ENCODE measurements at regions not wholly inside any gene's neighbourhood (a gene's known extent, or its start where the extent isn't known, plus 50 kb on each side); places are given as distances from the start of the nearest gene placed in this dataset.

GRCh38 chr5:109987355-109987754 is 297.6 kb downstream of the MAN2A1 start:
- H3K27ac Mint-ChIP-seq (ENCODE audit: unreplicated experiment): no peak overlapping the region
- peaks cover 4% of the 10 kb centered on the region for H3K9me3 Mint-ChIP-seq (ENCODE audit: low read depth, unreplicated experiment)
- no peaks in the 10 kb centered on the region for H3K4me1 Mint-ChIP-seq (ENCODE audit: low read depth, unreplicated experiment)
- CTCF ChIA-PET: interaction anchor here (0.8 kb wide), 1 partner anchor 11 kb away, joined by 3 read pairs; no protein-coding TSS in a partner anchor
- DNase-seq: no peak
- intact Hi-C loops (cut with micrococcal nuclease; ENCODE audit: unreplicated experiment): no loop called here
- H3K4me3 Mint-ChIP-seq (ENCODE audit: low read depth, unreplicated experiment): no peak overlapping the region
- no peaks in the 10 kb centered on the region for H3K36me3 Mint-ChIP-seq (ENCODE audit: insufficient read depth, unreplicated experiment)
- no peaks in the 10 kb centered on the region for H3K27me3 Mint-ChIP-seq (ENCODE audit: unreplicated experiment)
- TF ChIP-seq CTCF (IDR thresholded peaks at IDR 0.05; ENCODE audit: unreplicated experiment): no peak
- no TSS peak for BruUV-seq (replicated peaks)

- DNase-seq: no peak
- no peaks in the 10 kb centered on the region for H3K36me3 Mint-ChIP-seq (ENCODE audit: insufficient read depth, unreplicated experiment)
- peaks cover 4% of the 10 kb centered on the region for H3K9me3 Mint-ChIP-seq (ENCODE audit: low read depth, unreplicated experiment)
- H3K4me1 Mint-ChIP-seq (ENCODE audit: low read depth, unreplicated experiment): no peaks in the 10 kb centered on the region
- H3K27ac Mint-ChIP-seq (ENCODE audit: unreplicated experiment): no peak overlapping the region
- BruUV-seq (replicated peaks): no TSS peak
- no peaks in the 10 kb centered on the region for H3K27me3 Mint-ChIP-seq (ENCODE audit: unreplicated experiment)
- H3K4me3 Mint-ChIP-seq (ENCODE audit: low read depth, unreplicated experiment): no peak overlapping the region
- CTCF ChIA-PET: interaction anchor here (0.8 kb wide), 1 partner anchor 10 kb away, joined by 3 read pairs; no protein-coding TSS in a partner anchor
- intact Hi-C loops (cut with micrococcal nuclease; ENCODE audit: unreplicated experiment): no loop called here
- no peak for TF ChIP-seq CTCF (IDR thresholded peaks at IDR 0.05; ENCODE audit: unreplicated experiment)
Observed at GRCh38 chr5:109987970-109988369, 298.2 kb downstream of the MAN2A1 start.

- Mint-ChIP-seq H3K9me3 (ENCODE audit: low read depth, unreplicated experiment) (peaks cover 7% of the 10 kb centered on the region), H3K27ac (ENCODE audit: unreplicated experiment) (no peak overlapping the region), H3K4me1 (ENCODE audit: low read depth, unreplicated experiment) (no peaks in the 10 kb centered on the region), H3K4me3 (ENCODE audit: low read depth, unreplicated experiment) (no peak overlapping the region), H3K36me3 (ENCODE audit: insufficient read depth, unreplicated experiment) (no peaks in the 10 kb centered on the region), H3K27me3 (ENCODE audit: unreplicated experiment) (no peaks in the 10 kb centered on the region)
- no peak for TF ChIP-seq CTCF (IDR thresholded peaks at IDR 0.05; ENCODE audit: unreplicated experiment)
- DNase-seq: no peak
- BruUV-seq (replicated peaks): no TSS peak
- CTCF ChIA-PET: no interaction called here
- intact Hi-C loops (cut with micrococcal nuclease; ENCODE audit: unreplicated experiment): no loop called here
Observed at GRCh38 chr5:109989161-109989560, 299.4 kb downstream of the MAN2A1 start.

GRCh38 chr5:109989994-109990722 is 300.4 kb downstream of the MAN2A1 start:
- H3K27me3 Mint-ChIP-seq (ENCODE audit: unreplicated experiment): no peaks in the 10 kb centered on the region
- no peak for DNase-seq
- H3K27ac Mint-ChIP-seq (ENCODE audit: unreplicated experiment): no peak overlapping the region
- TF ChIP-seq CTCF (IDR thresholded peaks at IDR 0.05; ENCODE audit: unreplicated experiment): no peak
- H3K36me3 Mint-ChIP-seq (ENCODE audit: insufficient read depth, unreplicated experiment): no peaks in the 10 kb centered on the region
- H3K4me3 Mint-ChIP-seq (ENCODE audit: low read depth, unreplicated experiment): no peak overlapping the region
- peaks cover 7% of the 10 kb centered on the region for H3K9me3 Mint-ChIP-seq (ENCODE audit: low read depth, unreplicated experiment)
- intact Hi-C loops (cut with micrococcal nuclease; ENCODE audit: unreplicated experiment): no loop called here
- CTCF ChIA-PET: no interaction called here
- no TSS peak for BruUV-seq (replicated peaks)
- H3K4me1 Mint-ChIP-seq (ENCODE audit: low read depth, unreplicated experiment): no peaks in the 10 kb centered on the region

All from Calu3 (cell line).